OCI-LY1 (cell line): ENCODE measurements at regions not wholly inside any gene's neighbourhood (a gene's known extent, or its start where the extent isn't known, plus 50 kb on each side); places are given as distances from the start of the nearest gene placed in this dataset.

Experiments used
- H2AFZ ChIP-seq: fragments of 200-600 bp; sonication (generic), shearing (Covaris generic); 2 replicates; pipeline ENCODE4 v1.6.0; 2014; ENCODE audit warnings: antibody characterized with exemption, mild to moderate bottlenecking, low read length
- H3F3A ChIP-seq: fragments of 200-600 bp; sonication (generic), shearing (Covaris generic); 2 replicates; pipeline ENCODE4 v1.6.0; 2014; ENCODE audit warnings: mild to moderate bottlenecking, antibody characterized with exemption, low read length, moderate library complexity; ENCODE audit not compliant: insufficient read depth
- H3K27ac ChIP-seq: fragments of 200-600 bp; sonication (generic); 2 replicates; pipeline ENCODE4 v1.5.1; 2014; ENCODE audit warnings: low read length, mixed run types, mild to moderate bottlenecking, low read depth; ENCODE audit not compliant: poor library complexity, severe bottlenecking
- H3K27me3 ChIP-seq: fragments of 200-600 bp; sonication (generic); 2 replicates; pipeline ENCODE4 v1.6.0; 2014; ENCODE audit warnings: antibody characterized with exemption, mild to moderate bottlenecking, low read length, moderate library complexity; ENCODE audit not compliant: insufficient read depth
- H3K36me3 ChIP-seq: fragments of 200-600 bp; sonication (generic); 2 replicates; pipeline ENCODE4 v1.6.1; 2014; ENCODE audit warnings: mild to moderate bottlenecking, antibody characterized with exemption, low read length, moderate library complexity, mixed read lengths; ENCODE audit not compliant: insufficient read depth
- H3K4me1 ChIP-seq: fragments of 200-600 bp; sonication (generic); 2 replicates; pipeline ENCODE4 v1.5.1; 2014; ENCODE audit warnings: mild to moderate bottlenecking, low read length, moderate library complexity; ENCODE audit not compliant: insufficient read depth, severe bottlenecking
- H3K4me2 ChIP-seq: fragments of 200-600 bp; sonication (generic), shearing (Covaris generic); 2 replicates; pipeline ENCODE4 v1.6.1; 2014; ENCODE audit warnings: low read length
- H3K4me3 ChIP-seq: fragments of 200-600 bp; sonication (generic); 2 replicates; pipeline ENCODE4 v1.5.1; 2014; ENCODE audit warnings: low read length, low read depth, mild to moderate bottlenecking, mixed read lengths; ENCODE audit not compliant: poor library complexity, severe bottlenecking
- H3K79me2 ChIP-seq: fragments of 200-600 bp; shearing (Covaris generic); 2 replicates; pipeline ENCODE4 v1.6.1; 2016; ENCODE audit warnings: mixed run types, low read length, mixed read lengths; ENCODE audit not compliant: insufficient read depth
- H3K9ac ChIP-seq: fragments of 200-600 bp; sonication (generic), shearing (Covaris generic); 2 replicates; pipeline ENCODE4 v1.6.1; 2014; ENCODE audit warnings: mild to moderate bottlenecking, low read length, mixed read lengths
- H3K9me2 ChIP-seq: fragments of 200-600 bp; sonication (generic), shearing (Covaris generic); 2 replicates; pipeline ENCODE4 v1.6.1; 2014; ENCODE audit warnings: low read depth, mild to moderate bottlenecking, low read length, mixed read lengths
- H3K9me3 ChIP-seq: fragments of 200-600 bp; shearing (Covaris generic); 2 replicates; pipeline ENCODE4 v1.6.1; 2014; ENCODE audit warnings: low read length, mixed read lengths
- H4K20me1 ChIP-seq: fragments of 200-600 bp; sonication (generic), shearing (Covaris generic); 2 replicates; pipeline ENCODE4 v1.6.0; 2016; ENCODE audit warnings: mild to moderate bottlenecking, low read length; ENCODE audit not compliant: insufficient read depth
- EZH2 ChIP-seq: fragments of 200-600 bp; sonication (generic), shearing (Covaris generic); IDR thresholded peaks from 2 replicates; pipeline ENCODE4 v1.8.0; 2017; ENCODE audit warnings: borderline replicate concordance, mixed run types, mild to moderate bottlenecking, antibody characterized with exemption, low read length, moderate library complexity, mixed read lengths
- TF ChIP-seq, protein P1 (sequence below): fragments of 200-600 bp; sonication (generic), shearing (Covaris generic); IDR thresholded peaks from 2 replicates; pipeline ENCODE4 v1.5.1; 2017; ENCODE audit warnings: mild to moderate bottlenecking, antibody characterized with exemption, low read length, moderate library complexity, mixed read lengths

DNA sequence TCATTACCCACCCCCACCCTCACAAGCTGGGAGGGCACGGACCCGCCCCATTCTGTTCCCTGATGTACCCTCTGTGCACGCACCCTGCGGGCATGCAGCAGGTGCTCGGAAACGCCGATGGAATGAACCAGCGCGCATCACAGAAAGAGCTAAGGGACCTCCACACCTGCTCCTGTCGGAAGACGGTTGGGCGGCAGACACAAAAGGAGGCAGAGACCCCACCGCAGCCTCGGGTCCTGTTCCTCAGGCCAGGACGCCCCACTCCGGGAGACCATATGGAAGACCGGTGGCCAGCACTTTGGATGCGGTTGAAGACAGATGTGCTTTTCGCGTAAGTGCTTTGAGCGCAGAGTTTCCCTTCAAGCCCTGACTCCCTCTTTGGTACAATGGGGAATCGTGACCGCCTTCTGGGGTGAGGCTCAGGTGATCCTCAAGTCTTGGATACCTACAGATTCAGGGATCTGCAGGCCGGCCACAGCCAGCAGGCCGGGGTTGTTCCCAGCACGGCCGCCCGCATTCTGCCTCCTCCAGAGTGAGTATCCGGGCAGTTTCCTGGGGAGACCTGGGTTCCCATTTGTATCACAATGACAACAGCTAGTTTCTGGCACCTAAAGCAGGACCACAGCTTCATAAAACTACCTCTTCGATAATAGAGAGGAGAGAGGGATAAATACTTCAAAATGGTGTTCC is 123.1 kb downstream of the FOXL1 start:
- Histone ChIP-seq H3K9ac (no peak overlapping the region), H3K27ac (no peak overlapping the region), H3K79me2 (no peaks in the 10 kb centered on the region), H3K27me3 (no peaks in the 10 kb centered on the region; the same call in 1 of the 2 replicates), H3K4me3 (no peak overlapping the region), H4K20me1 (no peaks in the 10 kb centered on the region), H3F3A (no peaks in the 10 kb centered on the region), H3K36me3 (no peaks in the 10 kb centered on the region), H3K9me2 (no peaks in the 10 kb centered on the region), H3K4me1 (no peaks in the 10 kb centered on the region), H3K4me2 (no peak overlapping the region), H3K9me3 (no peaks in the 10 kb centered on the region), H2AFZ (no peak overlapping the region)
- TF ChIP-seq EZH2 = no peak
- TF ChIP-seq, protein P1, sequence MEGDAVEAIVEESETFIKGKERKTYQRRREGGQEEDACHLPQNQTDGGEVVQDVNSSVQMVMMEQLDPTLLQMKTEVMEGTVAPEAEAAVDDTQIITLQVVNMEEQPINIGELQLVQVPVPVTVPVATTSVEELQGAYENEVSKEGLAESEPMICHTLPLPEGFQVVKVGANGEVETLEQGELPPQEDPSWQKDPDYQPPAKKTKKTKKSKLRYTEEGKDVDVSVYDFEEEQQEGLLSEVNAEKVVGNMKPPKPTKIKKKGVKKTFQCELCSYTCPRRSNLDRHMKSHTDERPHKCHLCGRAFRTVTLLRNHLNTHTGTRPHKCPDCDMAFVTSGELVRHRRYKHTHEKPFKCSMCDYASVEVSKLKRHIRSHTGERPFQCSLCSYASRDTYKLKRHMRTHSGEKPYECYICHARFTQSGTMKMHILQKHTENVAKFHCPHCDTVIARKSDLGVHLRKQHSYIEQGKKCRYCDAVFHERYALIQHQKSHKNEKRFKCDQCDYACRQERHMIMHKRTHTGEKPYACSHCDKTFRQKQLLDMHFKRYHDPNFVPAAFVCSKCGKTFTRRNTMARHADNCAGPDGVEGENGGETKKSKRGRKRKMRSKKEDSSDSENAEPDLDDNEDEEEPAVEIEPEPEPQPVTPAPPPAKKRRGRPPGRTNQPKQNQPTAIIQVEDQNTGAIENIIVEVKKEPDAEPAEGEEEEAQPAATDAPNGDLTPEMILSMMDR = no peak

DNA sequence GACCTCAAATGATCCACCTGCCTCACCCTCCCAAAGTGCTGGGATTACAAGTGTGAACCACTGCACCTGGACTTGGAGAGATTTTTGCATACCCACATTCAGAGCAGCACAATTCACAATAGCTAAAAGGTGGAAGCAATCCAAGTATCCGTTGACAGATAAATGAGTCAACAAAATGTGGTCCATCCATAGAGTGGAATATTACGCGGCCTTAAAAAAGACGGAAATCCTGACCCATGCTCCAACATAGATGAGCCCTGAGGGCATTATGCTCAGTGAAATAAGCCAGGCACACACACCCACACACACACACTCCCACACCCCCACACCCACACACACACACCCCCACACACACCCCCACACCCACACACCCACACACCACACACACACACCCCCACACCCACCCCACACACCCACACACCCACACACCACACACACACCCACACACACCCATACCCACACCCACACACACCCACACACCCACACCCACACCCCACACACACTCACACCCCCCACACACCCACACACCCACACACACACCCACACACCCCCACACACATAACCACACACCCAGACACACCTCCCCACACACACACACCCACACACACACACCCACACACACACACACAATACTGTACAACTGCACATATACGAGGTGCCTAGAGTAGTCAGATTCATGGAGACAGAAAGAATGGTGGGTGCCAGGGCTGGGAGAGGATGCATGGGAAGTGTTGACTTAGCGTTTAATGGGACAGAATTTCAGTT is 124.7 kb downstream of the FOXL1 start:
- Histone ChIP-seq H3K79me2 (no peaks in the 10 kb centered on the region), H3K27me3 (no peaks in the 10 kb centered on the region; the same call in 1 of the 2 replicates), H3K4me1 (no peaks in the 10 kb centered on the region), H2AFZ (no peak overlapping the region), H3K27ac (no peak overlapping the region), H3K4me2 (no peak overlapping the region), H3K9ac (no peak overlapping the region), H3K4me3 (no peak overlapping the region), H3K9me2 (no peaks in the 10 kb centered on the region), H4K20me1 (no peaks in the 10 kb centered on the region), H3K36me3 (no peaks in the 10 kb centered on the region), H3F3A (no peaks in the 10 kb centered on the region), H3K9me3 (no peaks in the 10 kb centered on the region)
- TF ChIP-seq EZH2 = no peak
- TF ChIP-seq, protein P1 = no peak

DNA sequence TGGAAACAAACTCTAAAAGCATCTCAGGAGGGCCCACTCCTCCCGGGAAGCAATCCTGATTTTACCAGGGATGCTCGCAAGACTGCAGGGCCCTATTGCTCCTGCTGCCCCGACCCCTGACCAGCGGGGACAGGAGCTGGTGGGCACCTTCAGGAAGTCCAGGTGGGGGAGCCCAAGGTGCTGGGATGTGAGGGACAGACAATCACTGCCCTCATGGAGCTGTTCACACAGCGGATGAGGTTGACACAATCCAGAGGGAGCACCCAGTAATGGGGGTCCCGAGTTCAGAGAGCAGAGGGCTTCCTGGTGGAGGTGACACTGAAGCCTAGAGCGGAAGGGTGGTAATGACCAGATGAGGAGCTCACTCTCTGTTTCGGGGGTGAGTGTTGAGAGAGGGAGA is 126.2 kb downstream of the FOXL1 start:
- Histone ChIP-seq H4K20me1 (no peaks in the 10 kb centered on the region), H2AFZ (no peak overlapping the region), H3F3A (no peaks in the 10 kb centered on the region), H3K79me2 (no peaks in the 10 kb centered on the region), H3K27ac (no peak overlapping the region), H3K27me3 (no peaks in the 10 kb centered on the region; the same call in 1 of the 2 replicates), H3K36me3 (no peaks in the 10 kb centered on the region), H3K4me3 (no peak overlapping the region), H3K9me2 (no peaks in the 10 kb centered on the region), H3K9me3 (no peaks in the 10 kb centered on the region), H3K4me1 (no peaks in the 10 kb centered on the region), H3K4me2 (no peak overlapping the region), H3K9ac (no peak overlapping the region)
- TF ChIP-seq, protein P1 = no peak
- TF ChIP-seq EZH2 = no peak
